Astrocyte of the cerebellum (primary cell): ENCODE measurements at regions not wholly inside any gene's neighbourhood (a gene's known extent, or its start where the extent isn't known, plus 50 kb on each side); places are given as distances from the start of the nearest gene placed in this dataset.

ENCODE experiments used
- DNase-seq: peaks from one replicate; pipeline ENCODE4 v3.0.0-alpha.2; 2011; ENCODE audit warnings: low read depth
- H3K4me3 ChIP-seq: 2 replicates; pipeline ENCODE4 v1.5.1; 2011; ENCODE audit warnings: mild to moderate bottlenecking, low read depth, low read length, moderate library complexity
- in situ Hi-C: cut with HindIII; loops from 2 replicates; pipeline ENCODE4 v1.10.0; 2017; ENCODE audit warnings: low sequenced_read_pairs
- TF ChIP-seq, protein P1 (sequence below): IDR thresholded peaks from 2 replicates; pipeline ENCODE4 v1.5.1; 2012; ENCODE audit warnings: low read length, low read depth, moderate library complexity, mild to moderate bottlenecking; ENCODE audit errors: missing control alignments

DNA sequence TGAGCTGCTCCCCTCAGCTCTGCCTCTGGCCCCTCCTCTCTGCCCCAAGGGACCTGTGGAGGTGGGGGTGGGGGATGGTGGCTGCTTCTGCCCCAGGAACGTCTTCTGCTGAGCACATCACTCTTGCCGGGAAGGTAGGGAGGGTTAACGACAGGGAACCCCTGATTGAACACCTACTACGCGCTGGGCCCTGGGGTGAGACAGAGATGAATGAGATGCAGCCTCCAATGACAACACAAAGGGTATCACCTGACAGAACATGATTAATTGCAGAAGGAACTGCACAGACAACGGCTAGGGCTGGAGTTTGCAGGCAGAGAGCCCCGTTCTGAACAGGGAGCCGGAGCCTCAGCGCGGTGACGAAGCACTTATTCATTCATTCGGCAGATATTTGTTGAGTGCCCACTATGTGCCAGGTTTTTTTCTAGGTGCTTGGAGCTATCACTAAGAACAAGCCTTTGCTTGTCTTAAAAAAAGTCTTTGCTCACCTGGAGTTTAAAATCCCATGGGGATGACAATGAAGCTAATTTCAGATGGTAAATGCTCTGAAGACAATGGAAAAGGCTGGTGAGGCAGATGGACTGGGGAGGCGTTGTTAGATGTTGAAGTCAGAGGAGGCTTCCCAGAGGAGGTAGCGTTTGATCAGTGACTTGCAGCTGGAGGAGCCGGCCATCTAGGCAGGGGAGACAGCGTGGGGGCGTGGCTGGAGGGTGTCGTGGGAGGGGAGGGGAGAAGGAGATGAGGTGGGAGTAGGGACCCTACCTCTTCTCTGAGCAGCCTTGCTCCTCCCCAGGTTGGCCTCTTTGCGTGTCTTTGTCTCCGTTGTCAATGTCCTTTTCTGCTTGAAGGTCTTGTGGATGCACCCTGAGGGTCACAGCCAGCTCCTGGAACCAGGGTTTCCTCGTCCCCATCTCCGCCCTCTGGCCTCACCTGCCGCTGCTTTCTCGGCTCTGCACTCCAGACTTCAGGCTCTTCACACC lies 103.1 kb upstream of the CSF3R start:
- TF ChIP-seq, protein P1, sequence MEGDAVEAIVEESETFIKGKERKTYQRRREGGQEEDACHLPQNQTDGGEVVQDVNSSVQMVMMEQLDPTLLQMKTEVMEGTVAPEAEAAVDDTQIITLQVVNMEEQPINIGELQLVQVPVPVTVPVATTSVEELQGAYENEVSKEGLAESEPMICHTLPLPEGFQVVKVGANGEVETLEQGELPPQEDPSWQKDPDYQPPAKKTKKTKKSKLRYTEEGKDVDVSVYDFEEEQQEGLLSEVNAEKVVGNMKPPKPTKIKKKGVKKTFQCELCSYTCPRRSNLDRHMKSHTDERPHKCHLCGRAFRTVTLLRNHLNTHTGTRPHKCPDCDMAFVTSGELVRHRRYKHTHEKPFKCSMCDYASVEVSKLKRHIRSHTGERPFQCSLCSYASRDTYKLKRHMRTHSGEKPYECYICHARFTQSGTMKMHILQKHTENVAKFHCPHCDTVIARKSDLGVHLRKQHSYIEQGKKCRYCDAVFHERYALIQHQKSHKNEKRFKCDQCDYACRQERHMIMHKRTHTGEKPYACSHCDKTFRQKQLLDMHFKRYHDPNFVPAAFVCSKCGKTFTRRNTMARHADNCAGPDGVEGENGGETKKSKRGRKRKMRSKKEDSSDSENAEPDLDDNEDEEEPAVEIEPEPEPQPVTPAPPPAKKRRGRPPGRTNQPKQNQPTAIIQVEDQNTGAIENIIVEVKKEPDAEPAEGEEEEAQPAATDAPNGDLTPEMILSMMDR, result no peak
- in situ Hi-C loops, result no loop called here
- no peak overlapping the region for H3K4me3 ChIP-seq
- no peak for DNase-seq

DNA sequence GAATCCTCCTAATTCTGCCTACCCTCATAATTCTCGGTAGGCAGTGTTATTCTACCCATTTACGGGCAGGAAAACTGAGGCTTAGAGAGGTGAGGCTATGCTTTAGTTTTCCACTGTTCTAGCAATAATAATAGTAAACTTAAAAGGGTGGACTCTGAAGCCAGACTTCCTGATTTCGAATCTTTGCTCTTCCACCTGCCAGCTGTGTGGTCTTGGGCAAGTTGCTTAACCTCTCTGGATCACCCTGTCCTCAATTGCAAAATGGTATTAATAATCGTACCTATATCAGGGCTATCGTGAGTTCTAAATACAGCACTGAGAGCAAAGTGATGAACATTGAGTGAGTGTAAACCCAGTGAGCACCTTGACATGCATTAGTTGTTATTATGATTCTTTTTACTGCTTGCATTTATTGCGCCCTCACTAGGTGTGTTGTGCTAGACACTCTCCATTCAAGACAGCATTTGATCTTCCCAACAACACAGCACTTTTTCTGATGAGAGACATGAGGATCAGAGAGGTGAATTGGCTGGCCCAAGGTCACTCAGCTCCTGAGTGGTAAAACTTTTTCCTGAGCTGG lies 102.3 kb upstream of the CSF3R start:
- TF ChIP-seq, protein P1, result no peak
- DNase-seq, result no peak
- in situ Hi-C loops, result no loop called here
- H3K4me3 ChIP-seq, result no peak overlapping the region

DNA sequence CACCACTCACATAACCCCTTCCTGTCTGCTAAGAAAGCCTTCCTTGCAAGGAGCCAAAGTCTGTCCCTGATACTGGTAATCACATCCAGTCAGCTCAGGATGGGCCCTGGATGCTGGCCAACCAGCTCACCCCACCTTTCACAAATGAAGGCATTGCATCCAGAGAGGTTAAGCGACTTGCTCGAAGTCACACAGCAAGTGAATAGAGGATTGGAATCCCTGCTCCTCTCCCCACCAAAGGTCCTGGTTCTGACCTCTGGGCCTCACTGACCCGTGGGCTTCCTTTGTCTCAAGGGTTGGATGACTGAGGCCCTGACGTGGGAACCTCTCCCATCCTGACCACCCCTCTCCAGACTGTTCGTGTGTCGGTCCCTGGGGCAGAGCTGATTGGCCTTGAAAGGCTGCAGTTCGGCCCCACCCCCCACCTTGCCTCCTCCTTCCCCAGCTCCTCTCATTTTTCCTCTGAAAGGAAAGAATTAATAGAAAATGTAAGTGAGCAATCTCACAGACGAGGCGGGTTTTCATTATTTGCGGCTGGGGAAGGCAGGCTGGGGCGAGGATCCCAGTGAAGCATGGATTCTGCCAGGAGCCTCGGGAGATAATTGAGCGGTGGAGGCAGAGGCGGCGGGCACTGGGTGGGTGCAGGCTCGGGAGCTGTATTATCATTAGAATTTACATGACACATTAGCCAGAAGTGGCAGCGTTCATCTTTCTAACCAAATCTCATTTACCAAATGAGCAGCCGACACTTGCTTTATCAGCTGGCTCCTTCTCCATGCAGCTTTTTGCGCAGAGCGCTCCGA lies 101.5 kb upstream of the CSF3R start:
- DNase-seq, result no peak
- no peak overlapping the region for H3K4me3 ChIP-seq
- TF ChIP-seq, protein P1, result no peak
- in situ Hi-C loops, result no loop called here

DNA sequence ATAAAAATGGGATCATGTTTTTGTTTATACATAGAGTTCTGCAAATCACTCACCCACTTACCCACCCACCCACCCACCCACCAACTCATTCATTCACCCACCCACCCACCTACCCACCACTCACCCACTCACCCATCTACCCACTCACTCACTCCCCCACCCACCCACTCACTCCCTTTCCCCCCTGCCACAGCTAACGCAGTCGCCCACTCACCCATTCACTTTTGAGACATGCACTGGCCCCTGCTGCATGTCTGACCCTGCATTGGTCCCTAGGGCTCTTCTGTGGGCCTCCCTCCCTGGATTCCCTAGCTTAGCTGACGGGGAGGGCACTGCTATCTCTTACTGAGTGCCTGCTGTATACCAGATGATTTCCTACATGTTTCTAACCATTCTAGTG lies 100.4 kb upstream of the CSF3R start:
- TF ChIP-seq, protein P1, result no peak
- H3K4me3 ChIP-seq, result no peak overlapping the region
- in situ Hi-C loops, result no loop called here
- no peak for DNase-seq

- H3K4me3 ChIP-seq, result no peak overlapping the region
- TF ChIP-seq, protein P1, result no peak
- no peak for DNase-seq
- in situ Hi-C loops, result no loop called here
Observed at GRCh38 chr1:36582066-36582755, 99.5 kb upstream of the CSF3R start.

GRCh38 chr1:36580524-36580923 lies 97.8 kb upstream of the CSF3R start:
- TF ChIP-seq, protein P1, result no peak
- in situ Hi-C loops, result no loop called here
- DNase-seq, result no peak
- H3K4me3 ChIP-seq, result no peak overlapping the region
